ENCODE measurements at regions not wholly inside any gene's neighbourhood (a gene's known extent, or its start where the extent isn't known, plus 50 kb on each side); places are given as distances from the start of the nearest gene placed in this dataset.

- ChIA-PET CTCF (no interaction called here), POLR2A (no interaction called here)
- Histone ChIP-seq H3K27me3 (ENCODE audit: control insufficient read depth in 1 of 2, insufficient read depth in 2 of 2, low read length in 2 of 2) (no peaks in the 10 kb centered on the region), H3K4me3 (ENCODE audit: low read length) (no peak overlapping the region), H3K36me3 (ENCODE audit: insufficient read depth, low read length) (no peaks in the 10 kb centered on the region), H3K4me1 (ENCODE audit: insufficient read depth, low read length) (no peaks in the 10 kb centered on the region), H3K9me3 (ENCODE audit: control insufficient read depth in 1 of 2, insufficient read depth in 1 of 2, low read length in 2 of 2) (peaks cover 9 to 11% of the 10 kb centered on the region in 2 experiments), H3K27ac (ENCODE audit: low read depth in 1 of 2, low read length in 2 of 2) (no peak overlapping the region)
- Mint-ChIP-seq H3K27me3 (peaks cover 12% of the 10 kb centered on the region), H3K4me3 (no peak overlapping the region), H3K4me1 (ENCODE audit: low read depth) (no peaks in the 10 kb centered on the region), H3K36me3 (ENCODE audit: low read depth) (no peaks in the 10 kb centered on the region), H3K27ac (no peak overlapping the region), H3K9me3 (peaks cover 12% of the 10 kb centered on the region)
- intact Hi-C loops (cut with DNase I, micrococcal nuclease) = no loop called here
- ATAC-seq (ENCODE audit: poor library complexity) (no peak), DNase-seq (no peak)
- TF ChIP-seq CTCF (IDR thresholded peaks at IDR 0.05) = no peak
Measured at GRCh38 chr10:61225939-61226338, 227.2 kb downstream of the TMEM26 start.

GRCh38 chr10:61223576-61223975 lies 229.6 kb downstream of the TMEM26 start:
- Histone ChIP-seq H3K4me1 (ENCODE audit: insufficient read depth, low read length) (no peaks in the 10 kb centered on the region), H3K9me3 (ENCODE audit: control insufficient read depth in 1 of 2, insufficient read depth in 1 of 2, low read length in 2 of 2) (peaks cover 9 to 11% of the 10 kb centered on the region in 2 experiments), H3K36me3 (ENCODE audit: insufficient read depth, low read length) (no peaks in the 10 kb centered on the region), H3K27me3 (ENCODE audit: control insufficient read depth in 1 of 2, insufficient read depth in 2 of 2, low read length in 2 of 2) (no peaks in the 10 kb centered on the region), H3K4me3 (ENCODE audit: low read length) (no peak overlapping the region), H3K27ac (ENCODE audit: low read depth in 1 of 2, low read length in 2 of 2) (no peak overlapping the region)
- Mint-ChIP-seq H3K9me3 (peaks cover 12% of the 10 kb centered on the region), H3K36me3 (ENCODE audit: low read depth) (no peaks in the 10 kb centered on the region), H3K4me1 (ENCODE audit: low read depth) (no peaks in the 10 kb centered on the region), H3K27ac (no peak overlapping the region), H3K27me3 (peaks cover 5% of the 10 kb centered on the region), H3K4me3 (no peak overlapping the region)
- POLR2A ChIA-PET = no interaction called here
- no peak for TF ChIP-seq CTCF (IDR thresholded peaks at IDR 0.05)
- DNase-seq = no peak
- CTCF ChIA-PET = no interaction called here
- intact Hi-C loops (cut with DNase I, micrococcal nuclease) = no loop called here
- no peak for ATAC-seq (ENCODE audit: poor library complexity)

GRCh38 chr10:61219696-61220095 lies 233.5 kb downstream of the TMEM26 start:
- CTCF ChIA-PET = interaction anchor here (1.0 kb wide), 1 partner anchor 13 kb away, joined by 3 read pairs; no protein-coding TSS in a partner anchor
- no peak for DNase-seq

More at GRCh38 chr10:61219696-61220095, 233.5 kb downstream of the TMEM26 start:
- no peaks in the 10 kb centered on the region for H3K4me1 ChIP-seq (ENCODE audit: insufficient read depth, low read length)
- Mint-ChIP-seq H3K27me3 (peaks cover 5% of the 10 kb centered on the region), H3K4me3 (no peak overlapping the region), H3K27ac (no peak overlapping the region), H3K36me3 (ENCODE audit: low read depth) (no peaks in the 10 kb centered on the region), H3K4me1 (ENCODE audit: low read depth) (no peaks in the 10 kb centered on the region), H3K9me3 (peaks cover 6% of the 10 kb centered on the region)
- no peaks in the 10 kb centered on the region for H3K36me3 ChIP-seq (ENCODE audit: insufficient read depth, low read length)
- H3K27me3 ChIP-seq (ENCODE audit: control insufficient read depth in 1 of 2, insufficient read depth in 2 of 2, low read length in 2 of 2) = no peaks in the 10 kb centered on the region
- no peaks in the 10 kb centered on the region for H3K9me3 ChIP-seq (ENCODE audit: control insufficient read depth in 1 of 2, insufficient read depth in 1 of 2, low read length in 2 of 2)
- ATAC-seq (ENCODE audit: poor library complexity) = no peak
- intact Hi-C loops (cut with DNase I, micrococcal nuclease) = no loop called here
- H3K27ac ChIP-seq (ENCODE audit: low read depth in 1 of 2, low read length in 2 of 2) = no peak overlapping the region
- no peak overlapping the region for H3K4me3 ChIP-seq (ENCODE audit: low read length)
- POLR2A ChIA-PET = no interaction called here
- no peak for TF ChIP-seq CTCF (IDR thresholded peaks at IDR 0.05)

Data from CD4-positive, alpha-beta T cell (primary cell).